ENCODE measurements at regions not wholly inside any gene's neighbourhood (a gene's known extent, or its start where the extent isn't known, plus 50 kb on each side); places are given as distances from the start of the nearest gene placed in this dataset.

DNA sequence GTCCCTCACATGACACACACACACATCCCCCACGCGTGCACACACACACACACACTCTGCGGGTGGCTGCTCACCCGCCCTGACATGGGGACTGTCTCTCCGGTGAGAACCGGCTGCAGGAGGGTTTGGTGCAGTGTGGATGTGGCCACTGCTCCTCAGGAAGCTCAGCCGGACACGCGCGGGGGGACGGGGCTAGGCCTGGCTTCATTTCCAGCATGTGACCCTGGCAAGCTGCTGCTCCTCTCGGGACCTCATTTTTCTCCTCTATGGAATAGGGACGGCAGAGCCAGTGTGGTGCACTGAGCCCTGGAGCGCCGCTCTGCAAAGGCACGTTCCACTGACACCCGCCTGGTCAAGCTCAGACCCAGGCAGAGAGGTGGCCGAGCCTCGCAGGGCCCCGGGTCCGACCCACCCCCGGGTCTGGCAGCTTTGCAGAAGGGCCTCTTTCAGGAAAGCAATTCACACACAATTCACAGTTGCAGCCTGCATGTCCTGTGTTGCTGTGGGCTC is 56.8 kb upstream of the SLCO4A1 start:
- TF ChIP-seq EP300 (IDR thresholded peaks at IDR 0.05) (no peak), POLR2A (IDR thresholded peaks at IDR 0.05) (no peak)
- TF ChIP-seq, protein P1, sequence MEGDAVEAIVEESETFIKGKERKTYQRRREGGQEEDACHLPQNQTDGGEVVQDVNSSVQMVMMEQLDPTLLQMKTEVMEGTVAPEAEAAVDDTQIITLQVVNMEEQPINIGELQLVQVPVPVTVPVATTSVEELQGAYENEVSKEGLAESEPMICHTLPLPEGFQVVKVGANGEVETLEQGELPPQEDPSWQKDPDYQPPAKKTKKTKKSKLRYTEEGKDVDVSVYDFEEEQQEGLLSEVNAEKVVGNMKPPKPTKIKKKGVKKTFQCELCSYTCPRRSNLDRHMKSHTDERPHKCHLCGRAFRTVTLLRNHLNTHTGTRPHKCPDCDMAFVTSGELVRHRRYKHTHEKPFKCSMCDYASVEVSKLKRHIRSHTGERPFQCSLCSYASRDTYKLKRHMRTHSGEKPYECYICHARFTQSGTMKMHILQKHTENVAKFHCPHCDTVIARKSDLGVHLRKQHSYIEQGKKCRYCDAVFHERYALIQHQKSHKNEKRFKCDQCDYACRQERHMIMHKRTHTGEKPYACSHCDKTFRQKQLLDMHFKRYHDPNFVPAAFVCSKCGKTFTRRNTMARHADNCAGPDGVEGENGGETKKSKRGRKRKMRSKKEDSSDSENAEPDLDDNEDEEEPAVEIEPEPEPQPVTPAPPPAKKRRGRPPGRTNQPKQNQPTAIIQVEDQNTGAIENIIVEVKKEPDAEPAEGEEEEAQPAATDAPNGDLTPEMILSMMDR (IDR thresholded peaks at IDR 0.05) = no peak
- Histone ChIP-seq H3K9me3 (no peaks in the 10 kb centered on the region), H3K36me3 (no peaks in the 10 kb centered on the region), H3K27me3 (no peaks in the 10 kb centered on the region), H3K27ac (no peak overlapping the region), H3K4me1 (ENCODE audit: insufficient read depth) (no peaks in the 10 kb centered on the region), H3K4me3 (no peak overlapping the region)
- 50 to 58% (median 54%) methylated on average over 21 to 22 of the region's 22 CpGs for WGBS, 3 donors
- intact Hi-C loops (cut with DNase I) = no loop called here
- no peak for DNase-seq

DNA sequence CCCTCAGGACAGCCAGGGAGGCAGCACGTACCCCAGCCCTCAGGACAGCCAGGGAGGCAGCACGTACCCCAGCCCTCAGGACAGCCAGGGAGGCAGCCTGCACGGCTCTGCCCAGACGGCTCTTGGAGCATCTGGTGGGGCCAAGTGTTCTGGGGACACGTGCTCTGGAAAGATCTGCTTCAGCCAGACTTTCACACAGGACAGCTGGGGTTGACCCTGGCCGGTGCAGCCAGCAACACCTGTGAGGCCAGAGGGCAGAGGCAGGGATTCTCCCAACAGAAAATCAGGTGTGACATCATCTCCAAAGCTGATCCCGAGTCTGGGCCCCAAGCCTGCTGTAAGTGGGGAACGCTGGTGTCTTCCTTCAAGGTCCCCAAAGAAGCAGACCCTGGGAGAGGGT is 55.5 kb upstream of the SLCO4A1 start:
- no peak for DNase-seq
- Histone ChIP-seq H3K27ac (no peak overlapping the region), H3K9me3 (no peaks in the 10 kb centered on the region), H3K27me3 (no peaks in the 10 kb centered on the region), H3K36me3 (no peaks in the 10 kb centered on the region), H3K4me1 (ENCODE audit: insufficient read depth) (no peaks in the 10 kb centered on the region), H3K4me3 (no peak overlapping the region)
- TF ChIP-seq POLR2A (IDR thresholded peaks at IDR 0.05) = no peak
- TF ChIP-seq EP300 (IDR thresholded peaks at IDR 0.05) = no peak
- TF ChIP-seq, protein P1 (IDR thresholded peaks at IDR 0.05) = no peak
- intact Hi-C loops (cut with DNase I) = no loop called here
- 42 to 57% (median 50%) methylated on average over 8 of the region's 8 CpGs for WGBS, 3 donors

DNA sequence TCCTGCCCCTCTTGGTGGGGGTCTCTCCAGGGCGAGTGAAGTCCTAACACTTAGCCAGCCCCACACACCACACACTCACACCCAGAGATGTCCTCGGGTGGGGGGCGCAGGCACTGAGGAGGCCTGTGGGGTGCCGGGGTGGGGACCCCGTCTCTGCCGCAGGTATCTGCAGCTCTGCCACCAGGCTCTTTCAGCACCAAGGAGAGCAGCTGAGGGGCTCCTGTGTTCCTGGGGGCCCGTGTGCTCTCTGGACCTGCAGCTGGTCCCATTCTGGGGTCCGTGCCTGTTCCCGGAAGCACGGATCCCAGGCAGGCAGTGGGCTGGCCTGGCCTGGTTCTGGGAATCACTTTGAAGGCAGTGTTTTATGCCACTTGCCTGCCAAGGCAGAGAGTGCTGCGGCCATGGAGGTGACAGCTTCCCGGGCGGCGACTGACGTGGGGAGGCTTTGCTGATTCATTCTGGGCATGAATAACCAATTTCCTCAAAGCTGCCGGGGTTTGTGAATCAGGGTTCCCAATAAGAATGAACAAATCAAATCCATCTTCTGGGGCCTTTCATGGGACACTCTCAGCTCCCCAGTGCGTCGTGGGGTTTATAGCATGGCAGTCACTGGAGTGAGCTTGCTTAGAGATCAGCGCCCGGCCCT is 54.4 kb upstream of the SLCO4A1 start:
- Histone ChIP-seq H3K4me1 (ENCODE audit: insufficient read depth) (no peaks in the 10 kb centered on the region), H3K27ac (no peak overlapping the region), H3K27me3 (no peaks in the 10 kb centered on the region), H3K36me3 (no peaks in the 10 kb centered on the region), H3K4me3 (no peak overlapping the region), H3K9me3 (no peaks in the 10 kb centered on the region)
- WGBS, 3 donors = 35 to 47% (median 41%) methylated on average over 20 of the region's 20 CpGs
- intact Hi-C loops (cut with DNase I) = no loop called here
- no peak for DNase-seq
- TF ChIP-seq, protein P1 (IDR thresholded peaks at IDR 0.05) = no peak
- TF ChIP-seq EP300 (IDR thresholded peaks at IDR 0.05) (no peak), POLR2A (IDR thresholded peaks at IDR 0.05) (no peak)

DNA sequence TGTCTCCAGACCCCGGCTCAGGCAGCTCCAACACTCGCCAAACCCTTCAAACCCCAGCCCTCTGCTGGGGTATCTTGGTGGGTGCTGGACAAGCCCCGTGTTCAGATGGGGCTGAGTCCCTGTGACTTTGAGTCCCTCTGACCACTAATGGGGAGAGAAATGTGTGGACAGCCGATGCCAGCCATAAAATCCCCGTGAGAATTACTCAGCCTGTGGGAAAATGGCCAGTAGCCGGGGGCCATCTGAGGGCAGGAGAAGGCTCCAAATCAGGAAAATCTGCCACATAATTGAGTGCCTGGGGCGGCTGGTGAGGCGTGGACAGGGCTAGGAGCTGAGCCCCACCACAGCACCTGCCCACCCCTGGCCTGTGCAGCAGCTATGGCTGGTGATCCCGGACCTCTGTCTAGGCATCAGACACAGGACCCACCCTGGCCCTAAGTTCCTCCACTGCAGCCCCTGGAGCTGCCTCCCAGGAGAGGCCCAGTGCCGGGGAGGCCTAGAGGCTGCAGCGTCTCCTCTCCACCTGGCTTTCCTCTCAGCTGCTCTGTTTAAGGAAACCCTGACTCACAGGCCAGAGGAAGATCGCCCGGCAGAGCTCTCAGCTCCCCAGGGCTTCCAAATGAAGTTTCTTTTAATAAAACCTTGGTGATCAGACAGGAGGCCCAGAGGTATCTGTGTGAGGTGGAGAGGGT is 53.7 kb upstream of the SLCO4A1 start:
- Histone ChIP-seq H3K4me3 (no peak overlapping the region), H3K9me3 (no peaks in the 10 kb centered on the region), H3K4me1 (ENCODE audit: insufficient read depth) (no peaks in the 10 kb centered on the region), H3K36me3 (no peaks in the 10 kb centered on the region), H3K27me3 (no peaks in the 10 kb centered on the region), H3K27ac (no peak overlapping the region)
- 57 to 62% (median 59%) methylated on average over 13 of the region's 13 CpGs for WGBS, 3 donors
- TF ChIP-seq EP300 (IDR thresholded peaks at IDR 0.05) (no peak), POLR2A (IDR thresholded peaks at IDR 0.05) (no peak)
- TF ChIP-seq, protein P1 (IDR thresholded peaks at IDR 0.05) = no peak
- intact Hi-C loops (cut with DNase I) = no loop called here
- DNase-seq = no peak
